ENCODE measurements at regions not wholly inside any gene's neighbourhood (a gene's known extent, or its start where the extent isn't known, plus 50 kb on each side); places are given as distances from the start of the nearest gene placed in this dataset.

DNA sequence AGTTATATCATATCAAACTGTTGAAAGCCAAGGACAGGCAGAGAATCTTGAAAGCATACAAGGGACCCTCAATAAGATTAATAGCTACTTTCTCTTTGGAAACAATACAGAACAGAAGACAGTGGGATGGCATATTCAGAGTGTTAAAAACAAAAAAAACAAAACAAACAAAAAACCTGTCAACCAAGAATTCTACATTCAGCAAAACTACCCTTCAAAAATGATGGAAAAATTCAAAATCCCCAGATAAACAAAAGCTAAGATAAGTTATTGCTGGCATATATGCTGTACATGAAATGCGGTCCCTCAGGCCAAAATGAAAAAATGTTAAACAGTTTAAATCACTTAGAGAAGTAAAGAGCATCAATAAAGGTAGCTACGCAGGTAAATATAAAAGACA lies 425.1 kb downstream of the ACTL7B start:
- H3K27me3 ChIP-seq (ENCODE audit: control insufficient read depth in 2 of 2, insufficient read depth in 2 of 2, low read length in 2 of 2): no peaks in the 10 kb centered on the region
- intact Hi-C loops (cut with micrococcal nuclease): no loop called here
- no peak overlapping the region for H3K4me3 ChIP-seq (replicated peaks in 1 of 3; ENCODE audit: insufficient read depth in 1 of 3, low read depth in 1 of 3, low read length in 3 of 3)
- FAIRE-seq (no peak), DNase-seq (ENCODE audit: low read depth, low spot score) (no peak)
- H3K27ac ChIP-seq (ENCODE audit: insufficient read depth, low read depth, low read length): no peak overlapping the region
- TF ChIP-seq POLR2A (IDR thresholded peaks at IDR 0.05; ENCODE audit: low read depth, low read length) (no peak), JUN (IDR thresholded peaks at IDR 0.05; ENCODE audit: borderline replicate concordance, insufficient read depth, insufficient read length, low read depth) (no peak), GATA2 (IDR thresholded peaks at IDR 0.05; ENCODE audit: insufficient read depth, insufficient read length, low read depth, low read length) (no peak), EZH2 (IDR thresholded peaks at IDR 0.05; ENCODE audit: borderline replicate concordance, low read depth, low read length, severe bottlenecking) (no peak), FOS (IDR thresholded peaks at IDR 0.05; ENCODE audit: borderline replicate concordance, insufficient read depth, low read length) (no peak), MYC (IDR thresholded peaks at IDR 0.05; ENCODE audit: low read depth, low read length) (no peak)
- TF ChIP-seq, protein P1, sequence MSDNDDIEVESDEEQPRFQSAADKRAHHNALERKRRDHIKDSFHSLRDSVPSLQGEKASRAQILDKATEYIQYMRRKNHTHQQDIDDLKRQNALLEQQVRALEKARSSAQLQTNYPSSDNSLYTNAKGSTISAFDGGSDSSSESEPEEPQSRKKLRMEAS (IDR thresholded peaks at IDR 0.05; ENCODE audit: insufficient read depth, insufficient read length): no peak
- TF ChIP-seq, protein P2, sequence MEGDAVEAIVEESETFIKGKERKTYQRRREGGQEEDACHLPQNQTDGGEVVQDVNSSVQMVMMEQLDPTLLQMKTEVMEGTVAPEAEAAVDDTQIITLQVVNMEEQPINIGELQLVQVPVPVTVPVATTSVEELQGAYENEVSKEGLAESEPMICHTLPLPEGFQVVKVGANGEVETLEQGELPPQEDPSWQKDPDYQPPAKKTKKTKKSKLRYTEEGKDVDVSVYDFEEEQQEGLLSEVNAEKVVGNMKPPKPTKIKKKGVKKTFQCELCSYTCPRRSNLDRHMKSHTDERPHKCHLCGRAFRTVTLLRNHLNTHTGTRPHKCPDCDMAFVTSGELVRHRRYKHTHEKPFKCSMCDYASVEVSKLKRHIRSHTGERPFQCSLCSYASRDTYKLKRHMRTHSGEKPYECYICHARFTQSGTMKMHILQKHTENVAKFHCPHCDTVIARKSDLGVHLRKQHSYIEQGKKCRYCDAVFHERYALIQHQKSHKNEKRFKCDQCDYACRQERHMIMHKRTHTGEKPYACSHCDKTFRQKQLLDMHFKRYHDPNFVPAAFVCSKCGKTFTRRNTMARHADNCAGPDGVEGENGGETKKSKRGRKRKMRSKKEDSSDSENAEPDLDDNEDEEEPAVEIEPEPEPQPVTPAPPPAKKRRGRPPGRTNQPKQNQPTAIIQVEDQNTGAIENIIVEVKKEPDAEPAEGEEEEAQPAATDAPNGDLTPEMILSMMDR (IDR thresholded peaks at IDR 0.05; ENCODE audit: extremely low read depth in 1 of 2, insufficient read depth in 1 of 2, low read depth in 1 of 2, low read length in 2 of 2): no peak
- no peaks in the 10 kb centered on the region for H3K4me1 ChIP-seq (ENCODE audit: control insufficient read depth, extremely low read depth, insufficient read depth, low read length)
- no peak overlapping the region for H3K9ac ChIP-seq (replicated peaks; ENCODE audit: extremely low read depth, insufficient read depth, low read length)
- no peaks in the 10 kb centered on the region for H4K20me1 ChIP-seq (replicated peaks; ENCODE audit: control insufficient read depth, extremely low read depth, insufficient read depth, low read length)
- dilution Hi-C loops (cut with MboI; ENCODE audit: extremely low pct_ligation_motif_present, low sequenced_read_pairs): no loop called here
- H3K9me1 ChIP-seq (replicated peaks; ENCODE audit: control insufficient read depth, extremely low read depth, insufficient read depth, low read length): no peaks in the 10 kb centered on the region
- CTCF ChIA-PET: no interaction called here
- no peaks in the 10 kb centered on the region for H3K79me2 ChIP-seq (ENCODE audit: control insufficient read depth, insufficient read depth, low read length)
- no peaks in the 10 kb centered on the region for H3K9me3 ChIP-seq (replicated peaks; ENCODE audit: control insufficient read depth, insufficient read depth, low read length)
- POLR2A ChIA-PET: no interaction called here
- H2AFZ ChIP-seq (ENCODE audit: low read depth, low read length): no peak overlapping the region
- no peak overlapping the region for H3K4me2 ChIP-seq (ENCODE audit: insufficient read depth, low read length)
- BruUV-seq (replicated peaks): no TSS peak
- no peaks in the 10 kb centered on the region for H3K36me3 ChIP-seq (ENCODE audit: control insufficient read depth in 2 of 2, extremely low read depth in 1 of 2, insufficient read depth in 2 of 2, low read length in 2 of 2)

Data from endothelial cell of umbilical vein (primary cell).